GM19025 (cell line): ENCODE measurements at regions not wholly inside any gene's neighbourhood (a gene's known extent, or its start where the extent isn't known, plus 50 kb on each side); places are given as distances from the start of the nearest gene placed in this dataset.
"Not testable (repeated sequence)": the region's sequence is repeated elsewhere in the genome, so short reads cannot be mapped to it uniquely, and the experiment has no call there.

Source experiments
- ATAC-seq: cut with Tn5 transposase; IDR thresholded peaks from one replicate; pipeline ENCODE4 v1.9.1; 2021; ENCODE audit warnings: mild to moderate bottlenecking, low read depth, moderate library complexity; ENCODE audit not compliant: unreplicated experiment

DNA sequence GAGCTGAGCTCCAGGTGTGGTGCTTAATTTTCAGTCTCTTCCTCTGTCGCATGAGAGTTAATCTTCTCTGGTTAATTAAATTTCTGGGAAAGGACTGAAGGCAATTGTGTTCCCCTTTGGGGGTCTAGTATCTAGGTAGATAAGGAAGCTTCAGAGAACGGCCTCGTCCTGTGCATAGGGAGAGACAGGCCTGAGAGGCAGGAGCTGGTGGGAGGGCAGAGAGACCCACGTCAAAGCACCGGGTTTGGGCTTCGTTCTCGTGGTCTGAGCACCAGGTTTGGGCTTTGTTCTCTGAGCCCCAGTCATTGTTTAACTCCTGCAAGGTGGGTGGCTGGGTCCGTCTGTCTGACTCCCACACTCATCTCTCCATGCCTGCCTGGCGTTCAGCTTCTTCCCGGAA is 160.8 kb upstream of the PITRM1 start:
- ATAC-seq = no peak

DNA sequence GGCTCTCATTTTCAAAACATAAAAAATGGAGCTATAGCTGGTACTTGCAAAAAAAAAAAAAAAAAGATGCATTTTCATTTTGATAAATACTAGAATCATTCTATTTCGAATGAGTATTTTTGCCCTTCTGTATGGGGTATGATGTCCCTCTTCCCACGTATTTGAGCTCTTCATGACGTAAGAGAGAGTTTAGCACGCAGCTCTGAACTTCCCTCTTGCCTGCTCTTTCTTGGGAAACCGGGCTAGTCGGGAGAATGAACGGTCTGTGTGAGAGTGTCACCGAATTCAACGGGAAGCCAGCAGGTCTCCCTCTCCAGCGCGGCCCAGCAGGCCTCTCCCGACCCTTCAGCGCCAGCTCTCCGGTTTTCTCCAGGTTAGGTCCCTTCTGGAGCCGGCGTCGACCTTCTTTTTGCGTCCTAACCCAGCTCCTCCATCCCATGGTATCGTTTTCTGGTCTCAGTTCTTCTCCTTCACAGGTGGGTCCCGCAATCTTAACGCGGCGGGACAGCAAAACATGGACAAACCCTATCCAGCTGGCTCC is 159.2 kb upstream of the PITRM1 start:
- no peak for ATAC-seq

DNA sequence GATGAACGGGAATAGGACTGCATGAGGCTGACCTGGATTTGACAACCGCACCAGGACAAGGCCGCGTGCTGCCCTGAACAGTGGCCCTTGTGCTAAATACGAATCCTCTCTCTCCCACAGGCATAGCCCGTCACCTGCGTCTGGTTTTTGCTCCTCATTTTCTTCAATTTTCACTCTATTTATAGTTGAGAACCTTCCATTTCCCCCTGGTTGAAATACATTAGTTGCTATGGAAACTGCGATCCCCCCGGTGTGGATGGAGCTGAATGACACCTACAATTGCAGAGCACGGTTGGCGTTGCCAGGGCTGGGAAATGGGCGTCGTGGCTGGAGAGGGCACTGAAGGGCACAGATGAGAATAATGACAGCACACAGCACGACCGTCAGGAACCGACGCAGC is 158.6 kb upstream of the PITRM1 start:
- no peak for ATAC-seq

DNA sequence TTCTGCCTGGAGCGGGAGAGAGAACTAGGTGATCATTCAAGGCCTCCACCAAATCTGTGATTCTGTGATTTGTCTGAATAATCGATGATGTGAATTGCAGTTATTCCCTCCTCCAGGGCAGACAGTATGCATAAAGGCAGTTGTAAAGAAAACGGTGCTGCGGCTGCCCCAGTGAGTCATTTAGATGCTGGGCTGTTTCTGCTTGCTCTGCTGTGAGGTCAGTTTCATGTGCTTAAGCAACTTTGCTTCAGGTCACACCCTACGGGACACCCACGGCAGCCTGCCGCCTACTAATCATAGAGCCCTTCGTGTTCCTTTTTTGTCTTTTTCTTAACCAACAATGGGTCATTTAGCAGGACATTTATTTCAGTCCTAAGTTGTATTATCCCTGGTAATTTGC is 158.1 kb upstream of the PITRM1 start:
- ATAC-seq = no peak

DNA sequence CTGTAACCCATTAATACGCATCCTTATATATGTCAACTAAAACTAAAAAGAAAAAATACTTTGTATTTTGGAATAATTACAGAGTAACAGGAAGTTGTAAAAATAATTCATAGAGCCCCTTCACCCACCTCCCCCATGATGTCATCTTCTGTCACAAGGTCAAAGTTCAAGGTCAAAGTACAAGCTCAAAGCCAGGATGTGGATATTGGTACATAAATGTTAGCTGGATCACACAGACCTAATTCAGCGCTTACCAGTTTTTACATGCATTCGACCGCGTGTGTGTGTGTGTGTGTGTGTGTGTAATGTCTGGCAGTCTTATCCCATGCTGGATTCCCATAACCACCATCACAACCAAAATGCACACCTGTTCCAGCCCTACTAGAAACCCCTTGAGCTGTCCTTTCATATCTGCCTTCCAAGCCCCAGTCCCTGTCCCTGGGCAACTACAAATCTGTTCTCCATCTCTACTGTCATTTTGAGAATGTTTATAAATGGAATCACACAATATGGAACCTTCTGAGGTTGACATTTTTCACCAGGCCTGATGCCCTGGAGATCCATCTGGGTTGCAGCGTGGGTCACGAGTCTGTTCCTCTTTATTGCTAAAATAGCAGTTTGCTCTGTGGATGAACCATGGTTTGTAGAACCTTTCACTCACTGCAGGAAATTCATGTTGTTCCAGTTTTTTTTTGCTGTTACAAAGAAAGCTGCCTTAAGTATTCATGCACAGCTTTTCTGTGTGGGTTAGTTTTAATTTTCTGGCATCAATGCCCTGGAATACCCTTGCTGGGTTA is 153.6 kb upstream of the PITRM1 start:
- no peak for ATAC-seq

DNA sequence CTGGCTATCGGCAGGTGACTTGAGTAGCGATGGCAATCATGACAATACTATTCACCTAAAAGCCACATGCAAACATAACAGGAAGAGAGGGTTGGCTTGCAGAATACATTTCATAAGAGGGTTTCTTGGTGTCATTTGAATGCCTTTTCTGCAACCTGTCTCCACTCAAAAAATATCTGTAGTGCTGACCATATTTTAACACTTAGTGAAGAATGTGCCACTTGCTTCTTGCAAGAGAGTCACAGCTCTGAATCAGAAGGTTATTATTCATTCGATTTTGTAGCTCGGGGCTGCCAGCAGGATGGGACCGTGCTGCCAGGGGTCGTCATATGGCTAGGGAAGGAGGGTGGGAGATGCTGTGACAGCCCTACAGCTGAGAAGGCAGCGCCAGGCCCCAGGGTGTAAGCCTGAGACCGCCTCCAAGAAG is 152.0 kb upstream of the PITRM1 start:
- no peak for ATAC-seq

DNA sequence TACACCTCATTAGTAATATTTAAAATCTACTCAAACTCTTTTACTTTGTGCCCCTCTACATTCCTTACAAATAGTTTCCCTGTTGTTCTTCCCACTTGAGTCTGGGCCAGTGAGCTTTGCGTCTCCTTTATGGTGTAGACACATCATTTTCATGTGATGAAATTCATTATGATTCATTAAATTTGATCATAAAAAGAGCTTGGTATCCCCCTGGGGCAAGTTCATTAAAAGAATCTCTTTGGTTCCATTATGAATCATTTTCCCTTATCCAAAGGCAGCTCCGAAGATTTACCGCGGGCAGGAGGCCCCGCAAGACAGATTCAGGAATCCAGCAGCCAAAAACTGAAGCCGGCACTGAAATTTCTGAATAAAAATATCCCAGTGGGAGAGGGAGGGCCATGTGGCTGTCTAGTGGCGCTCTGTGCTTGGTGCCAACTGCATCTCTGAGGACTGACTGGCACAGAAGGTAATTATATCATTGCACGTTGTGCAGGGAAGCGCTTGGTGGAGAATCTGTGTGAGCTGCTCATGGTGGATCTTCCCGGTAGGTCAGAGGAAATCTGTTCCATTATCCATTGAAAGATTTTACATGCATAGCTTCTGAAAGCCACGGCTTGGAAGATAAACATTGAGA is 151.4 kb upstream of the PITRM1 start:
- no peak for ATAC-seq

DNA sequence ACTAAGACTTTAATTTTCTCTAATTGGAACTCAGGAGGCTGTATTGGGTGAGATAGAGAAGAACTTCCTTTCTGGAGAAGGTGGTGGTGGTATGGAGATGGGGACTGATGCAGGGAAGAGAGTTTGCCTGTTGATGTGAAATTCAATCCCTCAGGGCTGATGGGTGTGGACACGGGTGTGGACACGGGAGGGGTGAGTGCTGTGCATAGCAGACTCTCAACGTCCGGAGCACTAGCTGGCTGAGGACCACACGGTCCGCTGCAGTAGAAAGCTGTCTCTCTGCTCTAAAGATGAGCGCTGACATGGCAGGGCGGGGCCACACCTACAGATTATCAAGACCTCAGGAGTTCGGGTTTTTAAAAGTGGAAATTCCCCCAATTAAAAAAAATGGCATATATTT is 148.5 kb upstream of the PITRM1 start:
- no peak for ATAC-seq

DNA sequence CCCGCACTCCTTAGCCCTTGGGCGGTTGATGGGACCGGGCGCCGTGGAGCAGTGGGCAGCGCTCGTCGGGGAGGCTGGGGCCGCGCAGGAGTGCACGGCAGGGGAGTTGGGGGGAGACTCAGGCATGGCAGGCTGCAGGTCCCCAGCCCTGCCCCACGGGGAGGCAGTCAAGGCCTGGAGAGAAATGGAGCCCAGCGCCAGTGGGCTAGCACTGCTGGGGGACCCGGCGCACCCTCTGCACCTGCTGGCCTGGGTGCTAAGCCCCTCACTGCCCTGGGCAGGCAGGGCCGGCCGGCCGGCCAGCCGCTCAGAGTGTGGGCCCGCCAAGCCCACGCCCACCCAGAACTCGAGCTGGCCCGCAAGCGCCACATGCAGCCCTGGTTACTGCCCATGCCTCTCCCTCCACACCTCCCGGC is 147.2 kb upstream of the PITRM1 start:
- ATAC-seq = no peak

DNA sequence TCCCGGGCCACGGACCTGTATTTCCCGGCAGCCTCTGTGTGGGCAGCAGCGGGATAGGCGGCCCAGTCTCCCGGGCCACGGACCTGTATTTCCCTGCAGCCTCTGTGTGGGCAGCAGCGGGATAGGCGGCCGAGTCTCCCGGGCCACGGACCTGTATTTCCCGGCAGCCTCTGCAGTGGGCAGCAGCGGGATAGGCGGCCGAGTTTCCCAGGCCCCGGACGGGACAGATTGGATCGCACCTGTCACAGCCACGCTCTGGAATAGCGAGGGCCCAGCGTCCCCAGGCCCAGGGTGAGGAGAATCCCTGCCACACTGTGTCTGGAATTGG is 145.9 kb upstream of the PITRM1 start:
- not testable (repeated sequence) for ATAC-seq

DNA sequence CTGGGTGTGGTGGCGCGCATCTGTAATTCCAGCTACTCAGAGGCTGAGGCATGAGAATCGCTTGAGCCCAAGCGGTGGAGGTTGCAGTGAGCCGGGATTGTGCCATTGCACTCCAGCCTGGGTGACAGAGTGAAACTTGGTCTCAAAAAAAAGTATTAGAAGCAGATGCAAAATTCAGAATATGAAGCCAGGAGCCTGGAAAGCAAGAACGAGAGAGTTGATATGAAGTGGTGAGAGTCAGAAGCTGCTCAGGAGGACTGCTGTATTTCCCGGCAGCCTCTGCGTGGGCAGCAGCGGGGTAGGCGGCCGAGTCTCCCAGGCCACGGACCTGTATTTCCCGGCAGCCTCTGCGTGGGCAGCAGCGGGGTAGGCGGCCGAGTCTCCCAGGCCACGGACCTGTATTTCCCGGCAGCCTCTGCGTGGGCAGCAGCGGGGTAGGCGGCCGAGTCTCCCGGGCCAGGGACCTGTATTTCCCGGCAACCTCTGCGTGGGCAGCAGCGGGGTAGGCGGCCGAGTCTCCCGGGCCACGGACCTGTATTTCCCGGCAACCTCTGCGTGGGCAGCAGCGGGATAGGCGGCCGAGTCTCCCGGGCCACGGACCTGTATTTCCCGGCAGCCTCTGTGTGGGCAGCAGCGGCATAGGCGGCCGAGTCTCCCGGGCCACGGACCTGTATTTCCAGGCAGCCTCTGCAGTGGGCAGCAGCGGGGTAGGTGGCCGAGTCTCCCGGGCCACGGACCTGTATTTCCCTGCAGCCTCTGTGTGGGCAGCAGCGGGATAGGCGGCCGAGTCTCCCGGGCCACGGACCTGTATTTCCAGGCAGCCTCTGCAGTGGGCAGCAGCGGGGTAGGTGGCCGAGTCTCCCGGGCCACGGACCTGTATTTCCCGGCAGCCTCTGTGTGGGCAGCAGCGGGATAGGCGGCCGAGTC is 145.2 kb upstream of the PITRM1 start:
- not testable (repeated sequence) for ATAC-seq

DNA sequence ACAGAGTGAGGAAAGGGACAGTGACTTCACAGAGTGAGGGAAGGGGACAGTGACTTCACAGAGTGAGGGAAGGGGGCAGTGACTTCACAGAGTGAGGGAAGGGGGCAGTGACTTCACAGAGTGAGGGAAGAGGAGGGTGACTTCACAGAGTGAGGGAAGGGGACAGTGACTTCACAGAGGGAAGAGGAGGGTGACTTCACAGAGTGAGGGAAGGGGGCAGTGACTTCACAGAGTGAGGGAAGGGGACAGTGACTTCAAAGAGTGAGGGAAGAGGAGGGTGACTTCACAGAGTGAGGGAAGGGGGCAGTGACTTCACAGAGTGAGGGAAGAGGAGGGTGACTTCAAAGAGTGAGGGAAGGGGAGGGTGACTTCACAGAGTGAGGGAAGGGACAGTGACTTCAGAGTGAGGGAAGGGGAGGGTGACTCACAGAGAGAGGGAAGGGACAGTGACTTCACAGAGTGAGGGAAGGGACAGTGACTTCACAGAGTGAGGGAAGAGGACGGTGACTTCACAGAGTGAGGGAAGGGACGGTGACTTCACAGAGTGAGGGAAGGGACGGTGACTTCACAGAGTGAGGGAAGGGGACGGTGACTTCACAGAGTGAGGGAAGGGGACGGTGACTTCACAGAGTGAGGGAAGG is 142.0 kb upstream of the PITRM1 start:
- not testable (repeated sequence) for ATAC-seq

DNA sequence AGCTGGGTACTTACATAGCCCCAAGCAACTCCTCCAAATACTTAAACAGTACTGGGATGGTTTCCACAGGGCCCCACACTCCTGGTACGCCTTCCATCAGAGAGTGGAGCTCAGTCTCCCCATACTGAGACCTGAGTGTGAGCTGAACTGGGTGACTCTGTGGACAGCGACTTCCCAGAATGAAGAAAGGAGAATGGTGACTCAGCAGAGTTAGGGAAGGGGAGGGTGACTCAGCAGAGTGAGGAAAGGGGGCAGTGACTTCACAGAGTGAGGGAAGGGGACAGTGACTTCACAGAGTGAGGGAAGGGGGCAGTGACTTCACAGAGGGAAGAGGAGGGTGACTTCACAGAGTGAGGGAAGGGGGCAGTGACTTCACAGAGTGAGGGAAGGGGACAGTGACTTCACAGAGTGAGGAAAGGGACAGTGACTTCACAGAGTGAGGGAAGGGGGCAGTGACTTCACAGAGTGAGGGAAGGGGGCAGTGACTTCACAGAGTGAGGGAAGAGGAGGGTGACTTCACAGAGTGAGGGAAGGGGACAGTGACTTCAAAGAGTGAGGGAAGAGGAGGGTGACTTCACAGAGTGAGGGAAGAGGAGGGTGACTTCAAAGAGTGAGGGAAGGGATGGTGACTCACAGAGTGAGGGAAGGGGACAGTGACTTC is 141.3 kb upstream of the PITRM1 start:
- ATAC-seq = not testable (repeated sequence)

DNA sequence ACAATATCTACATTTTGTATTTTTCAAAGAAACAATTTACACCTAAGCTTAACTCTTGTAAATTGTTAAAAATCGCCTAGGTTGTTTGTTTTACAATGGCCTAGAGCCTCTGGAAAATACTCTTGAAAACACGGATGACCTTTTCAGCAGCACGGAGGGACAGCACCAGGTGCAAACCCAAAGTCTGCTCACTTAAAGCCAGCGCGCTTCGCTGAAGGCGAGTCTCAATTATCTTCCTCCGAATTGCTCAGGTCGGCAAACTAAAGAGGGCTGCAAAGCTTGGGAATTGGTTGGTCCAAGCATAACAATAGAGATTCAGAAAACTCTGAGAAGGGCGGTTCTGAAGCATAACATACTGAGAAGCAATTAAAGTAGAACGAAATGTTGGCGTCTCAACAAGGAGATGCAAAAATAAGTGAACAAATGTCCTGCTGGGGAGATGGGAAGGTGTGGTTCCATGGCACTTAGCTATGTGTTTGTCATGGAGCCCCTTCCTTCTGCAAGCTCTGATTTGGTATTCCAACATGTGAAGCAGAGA is 139.9 kb upstream of the PITRM1 start:
- no peak for ATAC-seq

DNA sequence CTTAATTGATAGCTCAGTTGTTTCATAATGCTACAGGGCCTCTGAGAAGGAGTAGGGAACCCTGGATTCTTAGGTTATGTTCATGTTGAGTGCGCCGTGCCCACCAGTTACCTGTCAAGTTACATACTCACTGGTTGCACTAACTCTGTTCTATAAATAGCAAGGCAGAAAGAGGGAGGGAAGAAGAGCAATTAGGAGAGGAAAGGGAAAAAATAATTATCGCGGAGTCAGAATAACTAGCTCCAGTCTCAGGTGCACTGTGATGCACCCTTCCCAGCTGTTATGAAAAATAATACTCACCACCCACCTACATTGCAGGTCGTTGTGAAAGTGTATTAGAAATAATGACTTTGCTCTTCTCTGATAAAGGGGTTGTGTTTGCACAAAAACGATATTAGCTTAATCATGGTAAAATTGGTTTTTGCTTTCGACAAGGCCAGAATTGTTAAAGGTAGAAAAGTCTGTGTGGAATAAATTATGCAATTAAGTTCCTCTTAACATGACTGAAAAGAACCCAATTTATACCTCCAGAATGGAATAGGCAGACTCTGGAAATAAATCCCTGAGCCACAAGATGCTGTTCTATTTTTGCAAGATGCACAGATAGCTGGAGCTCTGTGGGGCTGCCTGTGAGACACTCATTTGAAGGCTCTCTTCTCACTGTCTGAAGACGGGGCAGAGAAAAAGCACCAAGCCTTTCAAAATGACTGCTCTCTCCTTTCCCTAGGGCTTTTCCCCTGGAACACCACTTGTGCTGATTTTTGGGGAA is 137.6 kb upstream of the PITRM1 start:
- ATAC-seq = no peak

DNA sequence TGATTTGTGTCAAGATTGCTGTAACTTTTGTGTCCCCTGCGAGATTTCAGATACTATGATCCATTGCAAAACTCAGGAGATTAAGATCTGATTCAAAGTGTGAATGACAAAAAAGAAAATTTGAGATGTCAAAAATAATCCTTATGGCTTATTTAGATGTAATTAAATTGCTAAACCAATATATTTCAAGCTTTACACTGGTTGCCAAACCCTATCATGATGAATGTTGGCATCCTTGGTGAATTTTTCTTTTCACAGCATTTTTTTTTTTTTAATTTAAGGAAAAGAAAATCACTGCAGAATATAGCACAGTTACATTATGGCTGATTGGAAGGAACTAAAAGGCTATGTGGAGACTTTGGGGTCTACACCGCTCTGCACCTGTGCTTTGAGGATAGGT is 133.5 kb upstream of the PITRM1 start:
- ATAC-seq = no peak

DNA sequence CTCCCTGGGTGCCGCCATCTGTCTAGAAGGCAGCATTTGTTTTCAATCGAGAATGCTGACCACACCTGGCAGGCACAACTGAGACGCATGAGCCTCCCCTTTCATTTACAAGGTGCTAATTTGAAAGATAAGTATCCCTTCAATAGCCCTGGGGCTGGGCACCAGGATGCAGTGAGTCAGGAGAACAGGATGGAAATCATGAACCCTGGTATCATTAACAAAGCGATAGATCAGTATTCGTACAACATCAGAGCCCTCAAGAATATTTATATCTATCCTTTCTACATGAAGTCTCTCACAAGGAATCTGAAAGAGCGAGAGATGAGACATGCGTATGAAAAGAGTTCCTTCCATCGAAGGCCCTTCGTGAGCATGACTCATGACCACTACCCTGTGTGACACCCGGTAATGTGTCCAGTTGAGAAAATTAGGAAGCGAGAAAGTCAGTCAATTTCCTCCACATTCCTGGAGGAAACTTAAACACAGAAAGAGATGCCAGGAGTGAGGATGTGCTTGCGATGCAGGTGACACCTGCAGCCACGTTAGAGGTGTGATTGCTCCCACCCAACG is 123.1 kb upstream of the PITRM1 start:
- no peak for ATAC-seq

DNA sequence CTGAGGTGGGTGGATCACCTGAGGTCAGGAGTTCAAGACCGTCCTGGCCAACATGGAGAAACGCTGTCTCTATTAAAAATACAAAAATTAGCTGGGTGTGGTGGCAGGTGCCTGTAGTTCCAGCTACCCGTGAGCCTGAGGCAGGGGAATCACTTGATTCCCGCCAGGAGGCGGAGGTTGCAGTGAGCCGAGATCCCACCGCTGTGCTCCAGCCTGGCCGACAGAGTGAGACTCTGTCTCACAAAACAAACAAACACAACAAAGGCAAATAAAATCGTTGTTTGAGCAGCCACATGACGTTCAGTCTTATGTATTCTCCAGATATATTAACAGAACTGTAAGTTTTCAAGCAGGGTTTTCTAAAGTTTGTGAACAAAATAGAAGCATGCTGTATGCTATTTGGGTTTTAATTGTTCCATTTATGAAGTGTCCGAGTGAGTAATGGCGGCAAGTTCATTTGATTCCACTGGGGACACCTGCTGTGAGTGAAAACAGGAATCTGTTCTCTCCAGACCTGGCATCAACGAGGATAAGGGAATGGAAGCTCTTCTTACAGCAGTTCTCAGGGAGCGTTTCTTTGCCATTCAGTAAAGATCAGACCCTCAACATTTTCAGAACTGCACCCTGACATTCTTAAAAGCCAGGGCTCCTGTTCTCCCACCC is 122.5 kb upstream of the PITRM1 start:
- no peak for ATAC-seq
